A549 (cell line): ENCODE measurements at regions not wholly inside any gene's neighbourhood (a gene's known extent, or its start where the extent isn't known, plus 50 kb on each side); places are given as distances from the start of the nearest gene placed in this dataset.
A peak's percentile ranks its signal among the peaks of the same experiment; 100 is the strongest.
"Not testable (repeated sequence)": the region's sequence is repeated elsewhere in the genome, so short reads cannot be mapped to it uniquely, and the experiment has no call there.

Source experiments
- ATAC-seq, 2 experiments: fragments of 200-7000 bp in 1 of 2; fragments of >200 bp in 1 of 2; cut with Nextera tagmentation in 1 of 2; cut with Tn5 transposase in 1 of 2; 3 replicates each; pipeline versions ENCODE4 v1.8.0 to v1.9.1; 2018 to 2020; ENCODE audit warnings: mild to moderate bottlenecking in 1 of 2, moderate library complexity in 1 of 2
- CTCF ChIA-PET: fragments of 300-600 bp; sonication (Branson Sonifier 250); formaldehyde crosslinking; extraction: SDS; loops from one replicate; lab custom pipeline; 2021; ENCODE audit warnings: antibody characterized with exemption, inconsistent platforms; lab: Yijun Ruan, JAX
- POLR2A ChIA-PET: fragments of 350-600 bp; formaldehyde crosslinking; extraction: SDS; loops from one replicate; lab custom pipeline; 2021; ENCODE audit warnings: antibody characterized with exemption, inconsistent platforms; lab: Yijun Ruan, JAX
- DNase-seq, 2 experiments: peaks; one replicate each; pipeline versions ENCODE4 v3.0.0 to v3.0.0-alpha.2; 2011 to 2016; ENCODE audit warnings: low read depth in 1 of 2, low spot score in 1 of 2
- FAIRE-seq: peaks from 2 replicates; lab custom pipeline; 2011; peaks lifted over from hg19 to GRCh38; lab: Jason Lieb, UNC
- H3K27ac ChIP-seq, 2 experiments: fragments of >200 bp; sonication (Bioruptor Twin); formaldehyde crosslinking; 3 replicates each; pipeline ENCODE4 v1.5.1; 2016 to 2017
- H3K4me1 ChIP-seq: fragments of >200 bp; sonication (Bioruptor Twin); formaldehyde crosslinking; 3 replicates; pipeline ENCODE4 v1.6.1; 2016
- H3K4me2 ChIP-seq: fragments of >200 bp; sonication (Bioruptor Twin); formaldehyde crosslinking; 3 replicates; pipeline ENCODE4 v1.6.1; 2016
- H3K4me3 ChIP-seq: fragments of >200 bp; sonication (Bioruptor Twin); formaldehyde crosslinking; 3 replicates; pipeline ENCODE4 v1.5.1; 2016
- H3K9me3 ChIP-seq: fragments of >200 bp; sonication (Bioruptor Twin); formaldehyde crosslinking; 3 replicates; pipeline ENCODE4 v1.6.1; 2016
- ATOH8 ChIP-seq: fragments of 250-450 bp; sonication (Bioruptor Pico); IDR thresholded peaks from 2 replicates; pipeline ENCODE4 v1.5.0; 2020; ENCODE audit warnings: low read depth, mild to moderate bottlenecking, moderate library complexity
- BHLHE40 ChIP-seq: IDR thresholded peaks from 2 replicates; pipeline ENCODE4 v1.6.1; 2012; ENCODE audit warnings: low read depth, low read length, inconsistent platforms
- CEBPB ChIP-seq, 2 experiments: fragments of >200 bp in 1 of 2; sonication (Bioruptor Twin) in 1 of 2; formaldehyde crosslinking in 1 of 2; IDR thresholded peaks; 2 replicates each; pipeline ENCODE4 v1.6.1; 2012 to 2016
- ELK1 ChIP-seq: fragments of 150-350 bp; IDR thresholded peaks from 2 replicates; pipeline ENCODE4 v1.6.1; 2014; ENCODE audit warnings: low read depth, mild to moderate bottlenecking, low read length
- FOXS1 ChIP-seq: fragments of 250-450 bp; sonication (Bioruptor Pico); IDR thresholded peaks from 2 replicates; pipeline ENCODE4 v1.5.0; 2020; ENCODE audit warnings: mild to moderate bottlenecking, moderate library complexity
- GATA3 ChIP-seq: IDR thresholded peaks from 2 replicates; pipeline ENCODE4 v1.6.1; 2012; ENCODE audit warnings: borderline replicate concordance
- HOXB5 ChIP-seq: fragments of 250-450 bp; sonication (Bioruptor Pico); IDR thresholded peaks from 2 replicates; pipeline ENCODE4 v1.5.0; 2020; ENCODE audit warnings: mild to moderate bottlenecking, moderate library complexity
- KDM5A ChIP-seq: fragments of 200-600 bp; sonication (generic); IDR thresholded peaks from 2 replicates; pipeline ENCODE4 v1.6.1; 2016; ENCODE audit warnings: antibody characterized with exemption, mild to moderate bottlenecking
- MAX ChIP-seq: IDR thresholded peaks from 2 replicates; pipeline ENCODE4 v1.6.1; 2012
- MAZ ChIP-seq: fragments of 150-350 bp; IDR thresholded peaks from 2 replicates; pipeline ENCODE4 v1.6.1; 2014; ENCODE audit warnings: antibody characterized with exemption, low read depth, low read length, borderline replicate concordance
- NFE2L2 ChIP-seq: fragments of 150-350 bp; conservative IDR thresholded peaks from 2 replicates; pipeline ENCODE4 v1.6.1; 2014; ENCODE audit warnings: low read length
- NPAS2 ChIP-seq: fragments of 250-450 bp; sonication (Bioruptor Pico); IDR thresholded peaks from 2 replicates; pipeline ENCODE4 v1.8.0; 2022; ENCODE audit warnings: mild to moderate bottlenecking, moderate library complexity, borderline replicate concordance
- NR3C1 ChIP-seq: fragments of >200 bp; sonication (Bioruptor Twin); formaldehyde crosslinking; IDR thresholded peaks from 3 replicates; pipeline ENCODE4 v1.6.1; 2017
- PHF8 ChIP-seq: fragments of 200-600 bp; sonication (generic); IDR thresholded peaks from 2 replicates; pipeline ENCODE4 v1.6.1; 2016; ENCODE audit warnings: low read depth, mild to moderate bottlenecking, antibody characterized with exemption, moderate library complexity, borderline replicate concordance
- POLR2A ChIP-seq: IDR thresholded peaks from 2 replicates; pipeline ENCODE4 v1.6.1; 2012; ENCODE audit warnings: mild to moderate bottlenecking, low read length
- POLR2AphosphoS2 ChIP-seq: conservative IDR thresholded peaks from 2 replicates; pipeline ENCODE4 v1.6.1; 2012; ENCODE audit warnings: low read length, improper control_type of control experiment, inconsistent platforms
- RAD21 ChIP-seq, 2 experiments: fragments of >200 bp in 1 of 2; sonication (Bioruptor Twin) in 1 of 2; formaldehyde crosslinking in 1 of 2; IDR thresholded peaks in 1 of 2; conservative IDR thresholded peaks in 1 of 2; 2 replicates in 1 of 2; 3 replicates in 1 of 2; pipeline ENCODE4 v1.6.1; 2012 to 2018; ENCODE audit warnings: inconsistent platforms in 1 of 2
- RARB ChIP-seq: fragments of 250-450 bp; sonication (Bioruptor Pico); IDR thresholded peaks from 2 replicates; pipeline ENCODE4 v1.8.0; 2021; ENCODE audit warnings: mild to moderate bottlenecking, moderate library complexity
- SMC3 ChIP-seq: fragments of >200 bp; sonication (Bioruptor Twin); formaldehyde crosslinking; IDR thresholded peaks from 3 replicates; pipeline ENCODE4 v1.6.1; 2018; ENCODE audit warnings: inconsistent platforms
- TFCP2L1 ChIP-seq: fragments of 250-450 bp; sonication (Bioruptor Pico); IDR thresholded peaks from 2 replicates; pipeline ENCODE4 v1.5.0; 2021; ENCODE audit warnings: mild to moderate bottlenecking
- USF2 ChIP-seq: fragments of 450-650 bp; IDR thresholded peaks from 2 replicates; pipeline ENCODE4 v1.6.1; 2014; ENCODE audit warnings: antibody characterized with exemption
- ZC3H11A ChIP-seq: fragments of 450-650 bp; IDR thresholded peaks from 2 replicates; pipeline ENCODE4 v1.6.1; 2014; ENCODE audit warnings: antibody characterized with exemption, mild to moderate bottlenecking
- ZSCAN20 ChIP-seq: fragments of 250-450 bp; sonication (Bioruptor Pico); IDR thresholded peaks from 2 replicates; pipeline ENCODE4 v1.8.0; 2022; ENCODE audit warnings: mild to moderate bottlenecking, moderate library complexity
- WGBS: methylation state at CpG from one replicate; pipeline ENCODE4 v1.1.6; 2017; ENCODE audit errors: missing lambda C conversion rate; 5-methylcytosine and 5-hydroxymethylcytosine counted together

- H3K27ac ChIP-seq, FAIRE-seq, H3K4me2 ChIP-seq, DNase-seq, H3K4me3 ChIP-seq, H3K4me1 ChIP-seq, POLR2A ChIA-PET, H3K9me3 ChIP-seq: not testable (repeated sequence)
- WGBS = 74% methylated on average over 2 of the region's 2 CpGs
- ATAC-seq = peak; percentile 77 to 94
- CTCF ChIA-PET = interaction anchor here (0.8 to 1.3 kb wide), 2 partner anchors 9 to 80 kb away, joined by 3 read pairs; no protein-coding TSS in a partner anchor
- TF ChIP-seq RAD21 (conservative IDR thresholded peaks at IDR 0.05 in 1 of 2, IDR thresholded peaks at IDR 0.05 in 1 of 2) = 0 out of 5 replicates have a peak, but pooled peaks of 1 of the 2 experiments have one; percentile 12
Measured at GRCh38 chr6:74170550-74170949, 474.5 kb downstream of the CD109 start.

GRCh38 chr6:74170118-74170517 lies 474.1 kb downstream of the CD109 start:
- Histone ChIP-seq H3K4me1 (no peaks in the 10 kb centered on the region), H3K4me3 (no peak overlapping the region), H3K4me2 (no peak overlapping the region), H3K9me3 (no peaks in the 10 kb centered on the region), H3K27ac (no peak overlapping the region)
- TF ChIP-seq BHLHE40 (no peak), CEBPB (IDR thresholded peaks at IDR 0.05) (no peak), ZSCAN20 (CRISPR knock-in tag) (no peak), MAX (no peak), HOXB5 (CRISPR knock-in tag) (no peak), RAD21 (conservative IDR thresholded peaks at IDR 0.05 in 1 of 2, IDR thresholded peaks at IDR 0.05 in 1 of 2) (no peak), NFE2L2 (no peak), GATA3 (no peak)
- POLR2A ChIA-PET = no interaction called here
- no peak for DNase-seq
- no peak for ATAC-seq
- 13% methylated on average over 2 of the region's 2 CpGs for WGBS
- CTCF ChIA-PET = interaction anchor here (1.3 kb wide), 1 partner anchor 79 kb away, joined by 3 read pairs; no protein-coding TSS in a partner anchor
- FAIRE-seq = no peak

- WGBS = 44% methylated on average over 1 of the region's 1 CpG
- no peak overlapping the region for H3K4me3 ChIP-seq
- ATAC-seq (no peak), FAIRE-seq (no peak)
- CTCF ChIA-PET = no interaction called here
- POLR2A ChIA-PET = no interaction called here
- H3K4me1 ChIP-seq = no peaks in the 10 kb centered on the region
- TF ChIP-seq RAD21 (conservative IDR thresholded peaks at IDR 0.05 in 1 of 2, IDR thresholded peaks at IDR 0.05 in 1 of 2) (no peak), SMC3 (no peak), KDM5A (no peak), ZC3H11A (no peak), PHF8 (no peak), ATOH8 (CRISPR knock-in tag) (no peak), TFCP2L1 (CRISPR knock-in tag) (no peak), NR3C1 (no peak), POLR2A (no peak), RARB (CRISPR knock-in tag) (no peak)
- TF ChIP-seq, all 56 proteins: peak for 0
- no peak overlapping the region for H3K4me2 ChIP-seq
- no peak overlapping the region for H3K27ac ChIP-seq
- no peaks in the 10 kb centered on the region for H3K9me3 ChIP-seq
- no peak for DNase-seq
Measured at GRCh38 chr6:74167976-74168375, 472.0 kb downstream of the CD109 start.

GRCh38 chr6:74167511-74167910 lies 471.5 kb downstream of the CD109 start:
- 0% methylated on average over 1 of the region's 1 CpG for WGBS
- CTCF ChIA-PET = no interaction called here
- ATAC-seq = no peak
- H3K9me3 ChIP-seq = no peaks in the 10 kb centered on the region
- no peak for TF ChIP-seq BHLHE40
- TF ChIP-seq PHF8 = no peak
- TF ChIP-seq USF2 = no peak
- TF ChIP-seq POLR2AphosphoS2 = no peak
- no peak for TF ChIP-seq RAD21 (conservative IDR thresholded peaks at IDR 0.05 in 1 of 2, IDR thresholded peaks at IDR 0.05 in 1 of 2)
- no peak for TF ChIP-seq GATA3
- TF ChIP-seq FOXS1 (CRISPR knock-in tag) = no peak
- TF ChIP-seq ELK1 = no peak
- no peak for TF ChIP-seq MAX
- TF ChIP-seq MAZ = no peak
- TF ChIP-seq NPAS2 = no peak
- no peak overlapping the region for H3K4me3 ChIP-seq
- DNase-seq = no peak
- H3K27ac ChIP-seq = no peak overlapping the region
- H3K4me2 ChIP-seq = no peak overlapping the region
- POLR2A ChIA-PET = no interaction called here
- no peak for FAIRE-seq
- no peaks in the 10 kb centered on the region for H3K4me1 ChIP-seq
